Testis (tissue), 2 donors: ENCODE measurements at regions not wholly inside any gene's neighbourhood (a gene's known extent, or its start where the extent isn't known, plus 50 kb on each side); places are given as distances from the start of the nearest gene placed in this dataset.

Experiments used
- DNase-seq: peaks from one replicate; pipeline ENCODE4 v3.0.0-alpha.2; 2019
- H3K27ac ChIP-seq, 2 donors: fragments of 200-600 bp; sonication (generic); one replicate each; pipeline ENCODE4 v1.5.1; 2019
- H3K27me3 ChIP-seq: fragments of 200-600 bp; sonication (generic); one replicate; pipeline ENCODE4 v1.5.1; 2019
- H3K36me3 ChIP-seq: fragments of 200-600 bp; sonication (generic); one replicate; pipeline ENCODE4 v1.5.1; 2017; ENCODE audit warnings: low read depth; ENCODE audit errors: missing control alignments
- H3K4me1 ChIP-seq: fragments of 200-600 bp; sonication (generic); one replicate; pipeline ENCODE4 v1.5.1; 2019
- H3K4me3 ChIP-seq, 2 donors: fragments of 200-600 bp; sonication (generic); one replicate each; pipeline ENCODE4 v1.5.1; 2017 to 2019
- H3K9me3 ChIP-seq: fragments of 200-600 bp; sonication (generic); one replicate; pipeline ENCODE4 v1.5.1; 2017
- POLR2A ChIP-seq: fragments of 450-650 bp; IDR thresholded peaks from one replicate; pipeline ENCODE4 v1.6.1; 2017; ENCODE audit warnings: antibody characterized with exemption, mild to moderate bottlenecking, moderate library complexity
- WGBS, 2 donors: methylation state at CpG; one replicate each; pipeline ENCODE4 v1.1.5; 2018; 5-methylcytosine and 5-hydroxymethylcytosine counted together
- intact Hi-C: fragments of 100-400 bp; cut with DNase I; formaldehyde crosslinking; loops from one replicate; pipeline ENCODE4 v1.15.1; 2023; ENCODE audit warnings: low total_unique reads
- TF ChIP-seq, protein P1 (sequence below), 3 experiments: fragments of 450-650 bp in 2 of 3; fragments of 200-600 bp in 1 of 3; sonication (generic) in 1 of 3; IDR thresholded peaks; one replicate each; pipeline ENCODE4 v1.5.1; 2016 to 2019; ENCODE audit warnings: antibody characterized with exemption in 3 of 3, mild to moderate bottlenecking in 2 of 3, moderate library complexity in 1 of 3

DNA sequence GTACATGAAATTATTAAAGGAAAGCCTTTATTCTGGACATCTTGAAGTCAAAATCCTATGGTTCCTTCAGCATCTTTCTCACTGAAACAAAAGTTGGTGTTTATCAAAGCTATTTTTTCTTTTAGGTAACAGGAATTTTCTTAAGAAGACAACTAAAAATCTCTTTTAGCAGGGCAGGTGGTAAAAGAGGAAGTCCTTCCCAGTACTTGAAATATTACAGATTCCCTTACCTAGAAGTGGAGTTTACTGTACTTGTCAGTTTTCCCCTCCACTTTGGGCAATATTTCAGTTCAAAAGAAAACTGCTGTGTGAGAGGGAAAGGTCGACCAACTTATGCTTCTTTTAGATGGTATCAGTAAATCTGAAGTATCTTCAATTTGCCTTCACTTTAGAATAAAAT, 64.3 kb upstream of the TDRD3 start:
- WGBS, 2 donors = 88 to 89% methylated on average over 1 of the region's 1 CpG
- H3K36me3 ChIP-seq = no peaks in the 10 kb centered on the region
- H3K9me3 ChIP-seq = no peaks in the 10 kb centered on the region
- intact Hi-C loops = no loop called here
- TF ChIP-seq POLR2A = no peak
- TF ChIP-seq, protein P1, sequence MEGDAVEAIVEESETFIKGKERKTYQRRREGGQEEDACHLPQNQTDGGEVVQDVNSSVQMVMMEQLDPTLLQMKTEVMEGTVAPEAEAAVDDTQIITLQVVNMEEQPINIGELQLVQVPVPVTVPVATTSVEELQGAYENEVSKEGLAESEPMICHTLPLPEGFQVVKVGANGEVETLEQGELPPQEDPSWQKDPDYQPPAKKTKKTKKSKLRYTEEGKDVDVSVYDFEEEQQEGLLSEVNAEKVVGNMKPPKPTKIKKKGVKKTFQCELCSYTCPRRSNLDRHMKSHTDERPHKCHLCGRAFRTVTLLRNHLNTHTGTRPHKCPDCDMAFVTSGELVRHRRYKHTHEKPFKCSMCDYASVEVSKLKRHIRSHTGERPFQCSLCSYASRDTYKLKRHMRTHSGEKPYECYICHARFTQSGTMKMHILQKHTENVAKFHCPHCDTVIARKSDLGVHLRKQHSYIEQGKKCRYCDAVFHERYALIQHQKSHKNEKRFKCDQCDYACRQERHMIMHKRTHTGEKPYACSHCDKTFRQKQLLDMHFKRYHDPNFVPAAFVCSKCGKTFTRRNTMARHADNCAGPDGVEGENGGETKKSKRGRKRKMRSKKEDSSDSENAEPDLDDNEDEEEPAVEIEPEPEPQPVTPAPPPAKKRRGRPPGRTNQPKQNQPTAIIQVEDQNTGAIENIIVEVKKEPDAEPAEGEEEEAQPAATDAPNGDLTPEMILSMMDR (IDR thresholded peaks at IDR 0.05) = no peak
- no peak for DNase-seq
- H3K4me3 ChIP-seq = no peak overlapping the region
- no peaks in the 10 kb centered on the region for H3K27me3 ChIP-seq
- no peak overlapping the region for H3K27ac ChIP-seq
- no peaks in the 10 kb centered on the region for H3K4me1 ChIP-seq

DNA sequence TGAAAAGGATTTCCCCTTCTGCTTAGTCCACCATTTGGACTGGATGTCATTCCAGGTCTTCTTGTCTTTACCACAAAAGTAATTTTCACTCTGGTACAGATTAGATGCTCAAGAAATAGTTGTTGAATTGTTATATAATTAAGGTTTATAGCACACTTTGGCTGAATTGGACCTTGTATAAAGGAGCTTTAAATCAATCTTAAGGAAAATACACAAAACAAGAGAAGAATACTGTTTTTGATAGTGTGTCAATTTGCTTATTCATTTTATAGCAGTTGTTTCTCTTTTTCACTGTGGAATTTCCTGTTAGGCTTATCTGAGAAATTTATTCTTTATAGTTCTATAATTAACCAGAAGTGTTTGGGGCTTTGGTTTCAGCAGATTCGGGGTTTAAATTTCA, 62.7 kb upstream of the TDRD3 start:
- WGBS, 2 donors = 69 to 74% methylated on average over 1 of the region's 1 CpG
- Histone ChIP-seq H3K9me3 (no peaks in the 10 kb centered on the region), H3K27ac (no peak overlapping the region), H3K4me3 (no peak overlapping the region), H3K4me1 (no peaks in the 10 kb centered on the region), H3K36me3 (no peaks in the 10 kb centered on the region), H3K27me3 (no peaks in the 10 kb centered on the region)
- intact Hi-C loops = no loop called here
- TF ChIP-seq, protein P1 (IDR thresholded peaks at IDR 0.05) = no peak
- TF ChIP-seq POLR2A = no peak
- DNase-seq = no peak

DNA sequence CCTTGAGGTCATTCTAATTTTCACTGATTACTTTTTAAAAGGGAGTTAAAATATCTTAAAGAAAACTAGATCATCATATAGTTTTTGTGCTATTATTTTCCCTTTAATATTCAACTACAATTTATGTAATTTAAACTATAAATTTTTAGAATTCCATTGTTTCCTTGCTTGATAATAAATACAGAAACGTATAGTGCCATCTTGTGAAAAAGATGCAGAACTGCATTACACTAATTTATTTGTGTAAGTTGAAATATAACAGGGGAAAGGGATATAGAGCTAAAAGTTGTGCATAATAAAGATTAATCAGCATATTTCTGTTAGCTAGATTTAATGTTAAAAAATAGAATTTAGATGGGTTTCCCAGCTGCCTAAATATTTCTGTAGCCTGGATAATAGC, 61.5 kb upstream of the TDRD3 start:
- intact Hi-C loops = no loop called here
- H3K27me3 ChIP-seq = no peaks in the 10 kb centered on the region
- H3K36me3 ChIP-seq = no peaks in the 10 kb centered on the region
- H3K4me1 ChIP-seq = no peaks in the 10 kb centered on the region
- H3K4me3 ChIP-seq = no peak overlapping the region
- no peak for TF ChIP-seq POLR2A
- TF ChIP-seq, protein P1 (IDR thresholded peaks at IDR 0.05) = peak in 1 of 3 experiments; percentile 54
- WGBS, 2 donors = 23 to 24% methylated on average over 1 of the region's 1 CpG
- no peak for DNase-seq
- H3K27ac ChIP-seq = no peak overlapping the region
- no peaks in the 10 kb centered on the region for H3K9me3 ChIP-seq

DNA sequence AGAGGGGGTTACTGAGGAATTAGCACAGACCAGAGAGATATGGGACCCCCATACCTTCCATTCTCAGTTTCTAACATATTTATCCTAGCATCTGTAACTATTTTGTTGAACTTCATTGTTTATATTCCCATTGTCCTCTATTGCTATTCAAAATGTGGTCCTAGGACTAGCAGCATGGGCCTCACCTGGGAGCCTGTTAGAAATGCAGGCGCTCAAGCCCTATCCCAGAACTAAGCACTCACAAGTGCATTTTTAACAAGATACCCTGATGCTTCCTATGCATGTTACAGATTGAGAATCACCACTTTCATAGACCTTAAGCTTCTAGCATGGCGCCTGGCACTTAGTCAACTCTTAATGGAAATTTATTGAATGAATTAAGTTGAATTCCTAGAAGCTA, 58.3 kb upstream of the TDRD3 start:
- TF ChIP-seq, protein P1 (IDR thresholded peaks at IDR 0.05) = no peak
- TF ChIP-seq POLR2A = no peak
- 91 to 98% methylated on average over 2 of the region's 2 CpGs for WGBS, 2 donors
- Histone ChIP-seq H3K27ac (no peak overlapping the region), H3K9me3 (no peaks in the 10 kb centered on the region), H3K27me3 (no peaks in the 10 kb centered on the region), H3K4me3 (no peak overlapping the region), H3K36me3 (no peaks in the 10 kb centered on the region), H3K4me1 (no peaks in the 10 kb centered on the region)
- intact Hi-C loops = no loop called here
- no peak for DNase-seq

DNA sequence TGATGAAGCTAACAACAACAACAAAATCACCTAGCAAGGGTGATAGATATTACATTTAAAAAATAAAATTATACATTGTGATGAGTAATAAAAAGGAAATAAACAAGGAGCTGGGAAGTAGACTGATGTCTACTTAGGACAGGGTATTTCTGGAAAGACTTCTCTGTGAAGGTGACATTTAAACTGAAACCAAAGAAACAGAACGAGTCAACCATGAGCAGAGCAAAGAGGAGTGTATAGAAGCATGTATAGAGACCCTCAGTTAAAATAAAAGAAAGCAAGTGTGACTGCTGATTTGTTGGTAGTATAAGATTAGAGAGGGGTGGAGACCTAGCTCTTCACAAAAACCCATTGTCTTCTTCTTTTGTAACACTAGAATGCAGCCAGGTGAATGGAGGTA, 53.0 kb upstream of the TDRD3 start:
- TF ChIP-seq, protein P1 (IDR thresholded peaks at IDR 0.05) = no peak
- no peak for TF ChIP-seq POLR2A
- Histone ChIP-seq H3K9me3 (no peaks in the 10 kb centered on the region), H3K4me3 (no peak overlapping the region), H3K27ac (no peak overlapping the region), H3K4me1 (no peaks in the 10 kb centered on the region), H3K36me3 (no peaks in the 10 kb centered on the region), H3K27me3 (no peaks in the 10 kb centered on the region)
- intact Hi-C loops = no loop called here
- DNase-seq = no peak
- WGBS, 2 donors = 77 to 82% methylated on average over 1 of the region's 1 CpG
